GM13977 (cell line): ENCODE measurements at regions not wholly inside any gene's neighbourhood (a gene's known extent, or its start where the extent isn't known, plus 50 kb on each side); places are given as distances from the start of the nearest gene placed in this dataset.
A peak's percentile ranks its signal among the peaks of the same experiment; 100 is the strongest.

Experiments used
- DNase-seq: peaks from one replicate; pipeline ENCODE4 v3.0.0; 2012; ENCODE audit warnings: low spot score
- CTCF ChIP-seq: IDR thresholded peaks from 2 replicates; pipeline ENCODE4 v1.5.1; 2012; ENCODE audit warnings: mild to moderate bottlenecking, control low read depth; ENCODE audit not compliant: insufficient read depth; ENCODE audit errors: extremely low read depth, missing control alignments
- in situ Hi-C: fragments of 300-500 bp; cut with MboI; formaldehyde crosslinking; loops from one replicate; pipeline ENCODE4 v1.12.0; 2022; ENCODE audit warnings: low sequenced_read_pairs, low pct_unique_long_range_greater_than_20kb, mixed read lengths, inconsistent platforms; ENCODE audit not compliant: unreplicated experiment

- DNase-seq, result no peak
- TF ChIP-seq CTCF, result no peak
- in situ Hi-C loops, result no loop called here
Observed at GRCh38 chr5:35483191-35483590, 134.5 kb upstream of the SPEF2 start.

DNA sequence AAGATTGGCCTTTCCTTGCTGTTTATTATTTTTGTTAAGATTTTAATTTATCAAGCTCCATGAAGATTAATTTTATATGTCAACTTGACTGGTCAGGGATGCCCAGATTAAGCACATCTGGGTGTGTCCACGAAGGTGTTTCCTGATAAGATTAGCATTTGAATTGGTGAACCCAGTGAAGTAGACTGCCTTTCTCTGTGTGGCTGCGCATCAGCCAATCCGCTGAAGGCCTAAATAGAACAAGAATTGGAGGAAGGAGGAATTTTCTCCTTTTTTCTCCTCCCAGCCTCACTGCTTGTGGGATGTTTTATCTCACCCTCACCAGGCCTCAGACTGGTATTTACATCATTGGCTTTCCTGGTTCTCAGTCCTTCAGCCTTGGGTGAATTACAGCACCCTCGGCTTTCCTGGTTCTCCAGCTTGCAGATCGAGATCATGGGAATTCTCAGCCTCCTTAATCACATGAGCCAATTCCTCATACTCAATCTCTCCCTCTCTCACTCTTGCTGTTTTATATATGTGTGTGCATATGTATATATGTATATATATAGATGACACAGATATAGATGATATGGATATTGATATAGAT, 135.4 kb upstream of the SPEF2 start:
- no peak for TF ChIP-seq CTCF
- no peak for DNase-seq
- in situ Hi-C loops, result no loop called here

DNA sequence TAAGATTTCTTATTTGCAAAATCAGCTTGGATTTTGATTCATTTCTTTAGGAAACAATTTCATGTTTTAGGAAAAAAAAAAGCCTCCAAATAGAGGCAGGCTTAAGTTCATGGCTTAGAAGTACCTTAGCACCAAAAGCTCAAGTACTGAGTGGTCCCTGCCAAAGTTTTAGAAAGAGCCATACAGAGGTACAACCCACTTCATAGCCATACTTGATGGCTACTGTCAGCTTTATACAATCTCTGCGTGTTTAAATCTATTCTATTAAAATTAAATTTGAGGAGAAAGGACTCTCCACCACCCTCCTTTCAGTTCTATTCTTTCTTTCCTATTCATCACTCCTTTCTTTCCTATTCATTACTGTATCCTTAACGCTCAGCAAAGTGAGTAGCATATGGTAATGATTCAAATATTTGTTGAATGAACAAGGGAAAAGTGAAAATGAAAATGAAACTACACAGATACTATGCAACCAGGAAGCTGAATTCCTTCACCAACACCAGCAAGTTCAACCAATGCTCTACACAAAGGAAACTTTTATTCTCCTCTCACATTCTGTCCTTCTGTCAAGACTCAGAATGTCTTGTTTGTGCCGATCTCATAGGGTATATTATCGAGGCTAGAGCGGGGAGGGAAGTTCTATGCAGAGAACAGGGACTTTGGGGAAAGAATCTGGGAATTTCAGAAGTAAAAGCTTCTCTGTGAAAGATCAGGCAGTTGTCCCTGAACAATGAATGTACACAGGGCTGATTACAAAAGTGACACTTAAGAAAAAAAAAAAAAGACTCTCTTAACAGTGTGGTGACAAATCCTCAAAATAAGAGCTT, 138.6 kb upstream of the SPEF2 start:
- TF ChIP-seq CTCF, result no peak
- in situ Hi-C loops, result no loop called here
- DNase-seq, result peak; percentile 12

DNA sequence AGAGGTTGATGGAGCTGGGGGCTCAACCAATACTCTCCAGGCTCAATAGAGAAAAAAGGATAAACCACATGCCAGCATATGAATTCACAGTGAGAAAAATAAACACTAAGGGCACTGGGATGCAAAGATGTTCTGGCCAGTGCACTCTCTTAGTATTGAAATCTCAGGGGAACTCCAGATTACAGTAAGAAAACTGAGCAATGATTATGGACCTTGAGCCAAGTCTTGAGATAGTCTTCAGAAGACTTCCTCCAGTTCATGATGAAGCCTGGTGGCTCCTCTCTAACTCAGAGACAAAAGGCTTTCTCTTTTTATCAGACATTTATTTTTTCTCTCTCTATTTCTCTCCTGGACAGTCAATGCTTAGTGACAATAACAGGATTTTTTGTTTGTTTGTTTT, 139.8 kb upstream of the SPEF2 start:
- in situ Hi-C loops, result no loop called here
- no peak for DNase-seq
- TF ChIP-seq CTCF, result no peak

DNA sequence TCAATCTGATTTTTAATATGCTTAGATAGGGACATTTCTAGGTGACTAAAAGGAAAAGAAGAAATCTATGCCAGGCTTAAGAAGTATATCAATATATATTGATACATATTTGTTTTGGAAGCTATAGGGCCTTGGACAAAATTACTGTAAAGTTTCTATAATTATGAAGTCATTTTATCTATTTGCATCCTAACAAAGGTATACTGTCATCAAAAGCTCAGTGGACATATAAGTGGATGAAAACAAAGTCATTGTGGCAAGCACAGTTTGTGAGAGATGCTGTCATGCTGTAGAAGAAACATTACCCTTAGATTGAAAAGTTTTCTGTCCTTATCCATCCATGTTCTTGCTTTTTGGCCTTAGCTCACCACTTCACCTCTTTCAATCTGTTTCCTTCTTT, 140.3 kb upstream of the SPEF2 start:
- in situ Hi-C loops, result no loop called here
- no peak for TF ChIP-seq CTCF
- no peak for DNase-seq

DNA sequence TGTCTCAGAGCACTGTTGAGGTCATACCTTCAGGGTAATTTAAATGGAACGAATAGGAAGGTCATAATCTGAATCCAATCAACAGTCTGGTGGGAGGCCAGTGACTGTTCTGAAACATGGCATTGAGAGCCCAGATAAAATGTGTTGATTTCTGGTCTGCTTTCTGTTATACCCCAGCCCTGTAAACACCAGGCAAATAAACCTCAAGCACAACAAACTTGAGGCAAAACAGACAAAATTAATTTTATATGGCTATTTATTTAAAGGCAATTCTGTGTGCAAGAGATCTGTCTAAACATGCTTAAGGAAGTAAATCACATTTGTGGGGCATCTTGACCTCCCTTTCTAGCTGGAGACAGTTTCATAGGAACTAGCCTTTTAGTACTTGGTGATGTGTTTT, 140.9 kb upstream of the SPEF2 start:
- TF ChIP-seq CTCF, result no peak
- DNase-seq, result no peak
- in situ Hi-C loops, result no loop called here

- no peak for TF ChIP-seq CTCF
- no peak for DNase-seq
- in situ Hi-C loops, result no loop called here
Observed at GRCh38 chr5:35476036-35476435, 141.6 kb upstream of the SPEF2 start.
